Progenitor cell of endocrine pancreas (in vitro differentiated cells): ENCODE measurements at regions not wholly inside any gene's neighbourhood (a gene's known extent, or its start where the extent isn't known, plus 50 kb on each side); places are given as distances from the start of the nearest gene placed in this dataset.

Experiments used
- DNase-seq: peaks from one replicate; pipeline ENCODE4 v3.0.0; 2021; ENCODE audit warnings: low spot score; ENCODE audit not compliant: unreplicated experiment
- H3K27ac Mint-ChIP-seq: 2 replicates; pipeline ENCODE4 v1.8.0; 2021; ENCODE audit warnings: mild to moderate bottlenecking, moderate library complexity, mixed read lengths
- H3K27me3 Mint-ChIP-seq: 2 replicates; pipeline ENCODE4 v1.8.0; 2021; ENCODE audit warnings: mixed read lengths
- H3K36me3 Mint-ChIP-seq: 2 replicates; pipeline ENCODE4 v1.8.0; 2022; ENCODE audit warnings: mixed read lengths; ENCODE audit not compliant: insufficient read depth
- H3K4me1 Mint-ChIP-seq: 2 replicates; pipeline ENCODE4 v1.8.0; 2021; ENCODE audit warnings: low read depth, mixed read lengths
- H3K4me3 Mint-ChIP-seq: 2 replicates; pipeline ENCODE4 v1.8.0; 2021; ENCODE audit warnings: low read depth, mild to moderate bottlenecking, moderate library complexity, mixed read lengths
- H3K9me3 Mint-ChIP-seq: 2 replicates; pipeline ENCODE4 v1.8.0; 2021; ENCODE audit warnings: low read depth, mixed read lengths
- CTCF ChIP-seq: fragments of 200-600 bp; sonication (generic); IDR thresholded peaks from one replicate; pipeline ENCODE4 v1.5.0; 2021; ENCODE audit warnings: antibody characterized with exemption, mild to moderate bottlenecking; ENCODE audit not compliant: unreplicated experiment

DNA sequence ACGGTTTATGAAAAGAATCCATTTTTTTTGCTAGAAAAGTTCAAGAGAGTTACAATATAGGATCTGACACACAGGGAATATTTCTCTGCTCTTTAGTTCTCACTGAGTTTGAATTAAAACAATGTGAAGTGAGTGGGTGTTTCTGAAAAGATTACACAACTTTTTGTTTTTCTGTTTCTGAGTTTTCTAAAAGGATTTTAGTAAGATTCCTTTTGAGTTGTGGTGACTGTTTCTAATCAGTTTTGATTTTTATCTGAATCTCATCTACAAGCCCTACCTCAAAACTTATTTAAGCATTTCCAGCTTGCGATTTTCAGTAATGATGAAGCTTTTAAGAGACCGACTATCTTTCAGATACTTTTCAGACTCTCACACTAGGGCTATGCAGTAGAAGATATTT lies 141.7 kb downstream of the GPAT3 start:
- Mint-ChIP-seq H3K27ac (no peak overlapping the region), H3K4me1 (peaks cover 33% of the 10 kb centered on the region), H3K36me3 (no peaks in the 10 kb centered on the region), H3K4me3 (no peak overlapping the region), H3K9me3 (no peaks in the 10 kb centered on the region), H3K27me3 (no peaks in the 10 kb centered on the region)
- no peak for TF ChIP-seq CTCF
- no peak for DNase-seq

DNA sequence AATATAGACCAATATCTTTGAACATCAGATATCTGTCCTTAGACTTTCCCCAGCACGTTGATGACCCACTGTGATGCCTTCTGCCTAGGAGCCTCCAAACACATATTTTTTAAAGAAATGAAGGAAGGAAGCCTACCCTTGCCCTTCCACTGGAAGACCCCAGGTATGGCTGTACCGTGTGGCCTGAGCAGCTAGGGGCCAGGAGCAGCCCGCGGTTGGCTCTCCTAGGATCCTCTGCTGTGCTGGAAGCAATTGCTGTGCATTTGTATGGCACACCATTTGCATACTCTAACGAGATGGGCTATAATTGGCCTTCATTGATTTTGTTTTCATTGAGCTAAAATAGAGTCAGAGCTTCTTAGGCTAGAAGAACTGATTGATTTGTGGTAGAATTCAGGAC lies 128.8 kb downstream of the GPAT3 start:
- H3K4me1 Mint-ChIP-seq, result no peaks in the 10 kb centered on the region
- peaks cover 3% of the 10 kb centered on the region for H3K27me3 Mint-ChIP-seq
- no peak overlapping the region for H3K27ac Mint-ChIP-seq
- TF ChIP-seq CTCF, result no peak
- no peaks in the 10 kb centered on the region for H3K9me3 Mint-ChIP-seq
- no peak overlapping the region for H3K4me3 Mint-ChIP-seq
- no peaks in the 10 kb centered on the region for H3K36me3 Mint-ChIP-seq
- no peak for DNase-seq

- H3K4me1 Mint-ChIP-seq, result no peaks in the 10 kb centered on the region
- TF ChIP-seq CTCF, result no peak
- no peaks in the 10 kb centered on the region for H3K9me3 Mint-ChIP-seq
- H3K36me3 Mint-ChIP-seq, result no peaks in the 10 kb centered on the region
- H3K27ac Mint-ChIP-seq, result no peak overlapping the region
- H3K4me3 Mint-ChIP-seq, result no peak overlapping the region
- no peak for DNase-seq
- H3K27me3 Mint-ChIP-seq, result peaks cover 3% of the 10 kb centered on the region
Measured at GRCh38 chr4:83664071-83664470, 128.2 kb downstream of the GPAT3 start.

- no peak overlapping the region for H3K27ac Mint-ChIP-seq
- peaks cover 2% of the 10 kb centered on the region for H3K4me1 Mint-ChIP-seq
- no peak overlapping the region for H3K4me3 Mint-ChIP-seq
- TF ChIP-seq CTCF, result no peak
- DNase-seq, result no peak
- H3K9me3 Mint-ChIP-seq, result no peaks in the 10 kb centered on the region
- H3K36me3 Mint-ChIP-seq, result no peaks in the 10 kb centered on the region
- peaks cover 3% of the 10 kb centered on the region for H3K27me3 Mint-ChIP-seq
Measured at GRCh38 chr4:83662204-83662603, 126.3 kb downstream of the GPAT3 start.

GRCh38 chr4:83661359-83661758 lies 125.5 kb downstream of the GPAT3 start:
- H3K27ac Mint-ChIP-seq, result no peak overlapping the region
- no peak for DNase-seq
- H3K4me1 Mint-ChIP-seq, result peaks cover 2% of the 10 kb centered on the region
- H3K9me3 Mint-ChIP-seq, result no peaks in the 10 kb centered on the region
- no peak for TF ChIP-seq CTCF
- H3K27me3 Mint-ChIP-seq, result peaks cover 3% of the 10 kb centered on the region
- H3K36me3 Mint-ChIP-seq, result no peaks in the 10 kb centered on the region
- H3K4me3 Mint-ChIP-seq, result no peak overlapping the region

- Mint-ChIP-seq H3K36me3 (no peaks in the 10 kb centered on the region), H3K27ac (no peak overlapping the region), H3K4me1 (peaks cover 2% of the 10 kb centered on the region), H3K27me3 (peaks cover 3% of the 10 kb centered on the region), H3K4me3 (no peak overlapping the region), H3K9me3 (no peaks in the 10 kb centered on the region)
- no peak for DNase-seq
- no peak for TF ChIP-seq CTCF
Measured at GRCh38 chr4:83660578-83660977, 124.7 kb downstream of the GPAT3 start.
